Testis (tissue), 2 donors: ENCODE measurements at regions not wholly inside any gene's neighbourhood (a gene's known extent, or its start where the extent isn't known, plus 50 kb on each side); places are given as distances from the start of the nearest gene placed in this dataset.

Experiments
- DNase-seq: peaks from one replicate; pipeline ENCODE4 v3.0.0-alpha.2; 2019
- H3K27ac ChIP-seq, 2 donors: fragments of 200-600 bp; sonication (generic); one replicate each; pipeline ENCODE4 v1.5.1; 2019
- H3K27me3 ChIP-seq: fragments of 200-600 bp; sonication (generic); one replicate; pipeline ENCODE4 v1.5.1; 2019
- H3K36me3 ChIP-seq: fragments of 200-600 bp; sonication (generic); one replicate; pipeline ENCODE4 v1.5.1; 2017; ENCODE audit warnings: low read depth; ENCODE audit errors: missing control alignments
- H3K4me1 ChIP-seq: fragments of 200-600 bp; sonication (generic); one replicate; pipeline ENCODE4 v1.5.1; 2019
- H3K4me3 ChIP-seq, 2 donors: fragments of 200-600 bp; sonication (generic); one replicate each; pipeline ENCODE4 v1.5.1; 2017 to 2019
- H3K9me3 ChIP-seq: fragments of 200-600 bp; sonication (generic); one replicate; pipeline ENCODE4 v1.5.1; 2017
- POLR2A ChIP-seq: fragments of 450-650 bp; IDR thresholded peaks from one replicate; pipeline ENCODE4 v1.6.1; 2017; ENCODE audit warnings: antibody characterized with exemption, mild to moderate bottlenecking, moderate library complexity
- WGBS, 2 donors: methylation state at CpG; one replicate each; pipeline ENCODE4 v1.1.5; 2018; 5-methylcytosine and 5-hydroxymethylcytosine counted together
- intact Hi-C: fragments of 100-400 bp; cut with DNase I; formaldehyde crosslinking; loops from one replicate; pipeline ENCODE4 v1.15.1; 2023; ENCODE audit warnings: low total_unique reads
- TF ChIP-seq, protein P1 (sequence below), 3 experiments: fragments of 450-650 bp in 2 of 3; fragments of 200-600 bp in 1 of 3; sonication (generic) in 1 of 3; IDR thresholded peaks; one replicate each; pipeline ENCODE4 v1.5.1; 2016 to 2019; ENCODE audit warnings: antibody characterized with exemption in 3 of 3, mild to moderate bottlenecking in 2 of 3, moderate library complexity in 1 of 3

GRCh38 chr11:119853581-119854360 lies 124.8 kb upstream of the NECTIN1 start:
- TF ChIP-seq, protein P1, sequence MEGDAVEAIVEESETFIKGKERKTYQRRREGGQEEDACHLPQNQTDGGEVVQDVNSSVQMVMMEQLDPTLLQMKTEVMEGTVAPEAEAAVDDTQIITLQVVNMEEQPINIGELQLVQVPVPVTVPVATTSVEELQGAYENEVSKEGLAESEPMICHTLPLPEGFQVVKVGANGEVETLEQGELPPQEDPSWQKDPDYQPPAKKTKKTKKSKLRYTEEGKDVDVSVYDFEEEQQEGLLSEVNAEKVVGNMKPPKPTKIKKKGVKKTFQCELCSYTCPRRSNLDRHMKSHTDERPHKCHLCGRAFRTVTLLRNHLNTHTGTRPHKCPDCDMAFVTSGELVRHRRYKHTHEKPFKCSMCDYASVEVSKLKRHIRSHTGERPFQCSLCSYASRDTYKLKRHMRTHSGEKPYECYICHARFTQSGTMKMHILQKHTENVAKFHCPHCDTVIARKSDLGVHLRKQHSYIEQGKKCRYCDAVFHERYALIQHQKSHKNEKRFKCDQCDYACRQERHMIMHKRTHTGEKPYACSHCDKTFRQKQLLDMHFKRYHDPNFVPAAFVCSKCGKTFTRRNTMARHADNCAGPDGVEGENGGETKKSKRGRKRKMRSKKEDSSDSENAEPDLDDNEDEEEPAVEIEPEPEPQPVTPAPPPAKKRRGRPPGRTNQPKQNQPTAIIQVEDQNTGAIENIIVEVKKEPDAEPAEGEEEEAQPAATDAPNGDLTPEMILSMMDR (IDR thresholded peaks at IDR 0.05): no peak
- no peak for TF ChIP-seq POLR2A
- DNase-seq: peak; percentile 74
- H3K4me1 ChIP-seq: peaks cover 11% of the 10 kb centered on the region
- H3K36me3 ChIP-seq: no peaks in the 10 kb centered on the region
- intact Hi-C loops: no loop called here
- no peaks in the 10 kb centered on the region for H3K27me3 ChIP-seq
- WGBS, 2 donors: 81 to 84% methylated on average over 9 to 15 of the region's 15 CpGs
- no peak overlapping the region for H3K4me3 ChIP-seq
- no peak overlapping the region for H3K27ac ChIP-seq
- H3K9me3 ChIP-seq: no peaks in the 10 kb centered on the region

- TF ChIP-seq POLR2A: no peak
- no peak overlapping the region for H3K27ac ChIP-seq
- no peak overlapping the region for H3K4me3 ChIP-seq
- no peak for DNase-seq
- no peaks in the 10 kb centered on the region for H3K36me3 ChIP-seq
- intact Hi-C loops: no loop called here
- H3K4me1 ChIP-seq: peaks cover 11% of the 10 kb centered on the region
- no peaks in the 10 kb centered on the region for H3K27me3 ChIP-seq
- WGBS, 2 donors: 89% methylated on average over 2 of the region's 2 CpGs; no CpG with 5 or more reads in 1 of the 2 donors
- H3K9me3 ChIP-seq: no peaks in the 10 kb centered on the region
These were observed 123.7 kb upstream of the NECTIN1 start for GRCh38 chr11:119852741-119853140.

- no peaks in the 10 kb centered on the region for H3K9me3 ChIP-seq
- 88 to 93% methylated on average over 5 of the region's 5 CpGs for WGBS, 2 donors
- no peaks in the 10 kb centered on the region for H3K27me3 ChIP-seq
- H3K4me3 ChIP-seq: no peak overlapping the region
- TF ChIP-seq, protein P1 (IDR thresholded peaks at IDR 0.05): no peak
- TF ChIP-seq POLR2A: no peak
- H3K36me3 ChIP-seq: no peaks in the 10 kb centered on the region
- H3K4me1 ChIP-seq: peaks cover 11% of the 10 kb centered on the region
- intact Hi-C loops: no loop called here
- H3K27ac ChIP-seq: no peak overlapping the region
- no peak for DNase-seq
These were observed 121.9 kb upstream of the NECTIN1 start for GRCh38 chr11:119850822-119851409.

GRCh38 chr11:119849872-119850271 lies 120.9 kb upstream of the NECTIN1 start:
- Histone ChIP-seq H3K36me3 (no peaks in the 10 kb centered on the region), H3K4me1 (peaks cover 13% of the 10 kb centered on the region), H3K27me3 (no peaks in the 10 kb centered on the region), H3K27ac (no peak overlapping the region), H3K9me3 (no peaks in the 10 kb centered on the region), H3K4me3 (no peak overlapping the region)
- WGBS, 2 donors: 72 to 89% methylated on average over 1 of the region's 1 CpG
- intact Hi-C loops: no loop called here
- no peak for DNase-seq
- no peak for TF ChIP-seq POLR2A
- TF ChIP-seq, protein P1 (IDR thresholded peaks at IDR 0.05): no peak

GRCh38 chr11:119847853-119848252 lies 118.9 kb upstream of the NECTIN1 start:
- WGBS, 2 donors: 67 to 70% methylated on average over 3 to 4 of the region's 4 CpGs
- intact Hi-C loops: no loop called here

More at GRCh38 chr11:119847853-119848252, 118.9 kb upstream of the NECTIN1 start:
- H3K27ac ChIP-seq: no peak overlapping the region
- H3K4me1 ChIP-seq: peaks cover 2% of the 10 kb centered on the region
- H3K27me3 ChIP-seq: no peaks in the 10 kb centered on the region
- TF ChIP-seq, protein P1 (IDR thresholded peaks at IDR 0.05): no peak
- no peak for TF ChIP-seq POLR2A
- H3K36me3 ChIP-seq: no peaks in the 10 kb centered on the region
- no peaks in the 10 kb centered on the region for H3K9me3 ChIP-seq
- no peak overlapping the region for H3K4me3 ChIP-seq
- DNase-seq: no peak
